ENCODE measurements at regions not wholly inside any gene's neighbourhood (a gene's known extent, or its start where the extent isn't known, plus 50 kb on each side); places are given as distances from the start of the nearest gene placed in this dataset.

DNA sequence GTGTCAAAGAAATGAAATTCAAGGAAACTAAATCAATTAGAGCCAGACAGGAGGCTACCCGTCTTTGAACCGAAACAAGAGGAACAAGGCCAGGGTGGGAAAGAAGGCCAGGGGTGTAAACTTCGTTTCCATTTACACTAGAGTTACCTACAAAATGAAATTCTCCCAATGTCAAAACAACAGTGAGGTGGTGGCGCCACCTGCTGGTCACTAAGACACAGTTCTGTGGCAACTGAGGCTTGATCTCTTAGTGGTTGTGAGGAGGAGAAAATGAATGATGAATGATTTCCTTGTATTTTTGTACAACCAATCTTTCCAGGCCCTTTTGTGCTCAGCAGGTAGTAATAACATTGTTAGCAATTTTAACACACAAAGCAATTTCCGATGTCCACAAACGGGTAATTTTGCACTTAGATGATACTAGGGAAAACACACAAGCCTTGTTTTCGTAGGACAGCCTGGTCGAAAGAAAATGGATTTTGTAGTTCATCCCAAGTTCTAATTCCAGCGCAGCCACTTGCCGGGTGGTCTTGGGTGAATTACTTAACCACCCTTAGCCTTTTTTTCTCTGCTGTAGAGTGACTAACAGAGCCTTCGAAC lies 54.8 kb upstream of the SOD1 start:
- no peak overlapping the region for H3K4me3 Mint-ChIP-seq
- 50 to 66% methylated on average over 7 to 11 of the region's 11 CpGs for WGBS, 2 experiments (ENCODE audit: insufficient coverage in 1 of 2, insufficient read length in 1 of 2)
- peak; percentile 95 for TF ChIP-seq CTCF (conservative IDR thresholded peaks at IDR 0.05)

DNA sequence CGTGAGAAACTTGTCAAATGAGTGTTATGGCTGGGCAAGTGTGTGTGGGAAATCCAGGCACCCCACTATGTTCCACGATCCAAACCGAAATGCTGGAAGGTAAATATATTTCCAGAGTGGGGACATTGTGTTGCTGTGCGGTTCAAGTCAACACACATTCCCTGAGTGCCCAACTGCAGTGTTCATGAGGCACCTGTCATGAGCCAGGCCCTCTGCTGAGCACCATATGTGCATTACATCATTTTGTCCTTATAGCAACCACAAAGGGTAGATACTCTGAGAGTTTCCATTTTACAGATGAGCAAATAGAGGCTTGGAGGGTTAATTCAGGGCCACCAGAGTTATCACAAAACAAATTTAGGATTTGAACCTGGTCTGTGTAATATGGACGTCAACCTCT lies 59.9 kb upstream of the SOD1 start:
- Mint-ChIP-seq H3K9me3 (peaks cover 10% of the 10 kb centered on the region), H3K4me1 (no peaks in the 10 kb centered on the region), H3K4me3 (no peak overlapping the region), H3K27me3 (ENCODE audit: insufficient read depth) (peaks cover 2% of the 10 kb centered on the region), H3K27ac (no peak overlapping the region), H3K36me3 (ENCODE audit: low read depth) (no peaks in the 10 kb centered on the region)
- Histone ChIP-seq H3K9ac (ENCODE audit: extremely low read depth, low read length, poor library complexity, severe bottlenecking) (no peak overlapping the region), H3K9me3 (ENCODE audit: control insufficient read depth, low read length) (peaks cover 5% of the 10 kb centered on the region), H3K27ac (ENCODE audit: low read depth, low read length) (no peak overlapping the region), H3K36me3 (ENCODE audit: control insufficient read depth, insufficient read depth, low read length) (no peaks in the 10 kb centered on the region), H3K27me3 (ENCODE audit: control insufficient read depth, insufficient read depth, low read length, poor library complexity, severe bottlenecking) (no peaks in the 10 kb centered on the region), H3K4me1 (ENCODE audit: control insufficient read depth, insufficient read depth, low read length) (no peaks in the 10 kb centered on the region), H3K4me3 (ENCODE audit: low read length) (no peak overlapping the region)
- no peak for DNase-seq
- 93 to 96% methylated on average over 4 to 5 of the region's 5 CpGs for WGBS, 2 experiments (ENCODE audit: insufficient coverage in 1 of 2, insufficient read length in 1 of 2)
- TF ChIP-seq CTCF (conservative IDR thresholded peaks at IDR 0.05) = no peak

More for the DNA sequence above, 54.8 kb upstream of the SOD1 start:
- Histone ChIP-seq H3K4me3 (ENCODE audit: low read length) (no peak overlapping the region), H3K27ac (ENCODE audit: low read depth, low read length) (no peak overlapping the region), H3K36me3 (ENCODE audit: control insufficient read depth, insufficient read depth, low read length) (no peaks in the 10 kb centered on the region), H3K27me3 (ENCODE audit: control insufficient read depth, insufficient read depth, low read length, poor library complexity, severe bottlenecking) (no peaks in the 10 kb centered on the region), H3K9ac (ENCODE audit: extremely low read depth, low read length, poor library complexity, severe bottlenecking) (no peak overlapping the region), H3K9me3 (ENCODE audit: control insufficient read depth, low read length) (peaks cover 5% of the 10 kb centered on the region), H3K4me1 (ENCODE audit: control insufficient read depth, insufficient read depth, low read length) (no peaks in the 10 kb centered on the region)
- Mint-ChIP-seq H3K27ac (no peak overlapping the region), H3K4me1 (no peaks in the 10 kb centered on the region), H3K9me3 (peaks cover 8% of the 10 kb centered on the region), H3K27me3 (ENCODE audit: insufficient read depth) (no peaks in the 10 kb centered on the region), H3K36me3 (ENCODE audit: low read depth) (no peaks in the 10 kb centered on the region)
- peak; percentile 84 for DNase-seq

DNA sequence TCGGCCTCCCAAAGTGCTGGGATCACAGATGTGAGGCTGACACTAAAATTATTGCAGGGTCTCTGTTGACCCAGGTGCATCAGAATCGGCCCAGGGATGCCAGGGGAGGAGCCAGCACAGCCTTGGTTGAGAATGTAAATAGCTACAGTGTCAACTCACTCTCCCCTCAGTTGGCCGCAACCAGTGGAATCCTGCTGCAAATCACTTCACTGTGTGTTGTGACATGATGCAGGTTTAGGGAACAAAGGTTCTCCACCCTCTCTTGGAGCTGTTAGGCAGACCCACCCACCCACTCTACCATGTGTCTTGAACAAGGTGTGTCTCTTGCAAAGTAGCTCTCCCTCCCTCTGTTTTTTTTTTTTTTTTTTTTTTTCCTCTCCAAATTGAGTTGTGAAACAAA lies 60.5 kb upstream of the SOD1 start:
- Mint-ChIP-seq H3K36me3 (ENCODE audit: low read depth) (no peaks in the 10 kb centered on the region), H3K9me3 (peaks cover 10% of the 10 kb centered on the region), H3K27ac (no peak overlapping the region), H3K4me1 (no peaks in the 10 kb centered on the region), H3K4me3 (no peak overlapping the region), H3K27me3 (ENCODE audit: insufficient read depth) (peaks cover 2% of the 10 kb centered on the region)
- no peak overlapping the region for H3K27ac ChIP-seq (ENCODE audit: low read depth, low read length)
- H3K4me1 ChIP-seq (ENCODE audit: control insufficient read depth, insufficient read depth, low read length) = no peaks in the 10 kb centered on the region
- H3K36me3 ChIP-seq (ENCODE audit: control insufficient read depth, insufficient read depth, low read length) = no peaks in the 10 kb centered on the region
- TF ChIP-seq CTCF (conservative IDR thresholded peaks at IDR 0.05) = no peak
- H3K9me3 ChIP-seq (ENCODE audit: control insufficient read depth, low read length) = peaks cover 5% of the 10 kb centered on the region
- 79 to 89% methylated on average over 2 to 3 of the region's 3 CpGs for WGBS, 2 experiments (ENCODE audit: insufficient coverage in 1 of 2, insufficient read length in 1 of 2)
- no peak for DNase-seq
- no peak overlapping the region for H3K9ac ChIP-seq (ENCODE audit: extremely low read depth, low read length, poor library complexity, severe bottlenecking)
- H3K27me3 ChIP-seq (ENCODE audit: control insufficient read depth, insufficient read depth, low read length, poor library complexity, severe bottlenecking) = no peaks in the 10 kb centered on the region
- no peak overlapping the region for H3K4me3 ChIP-seq (ENCODE audit: low read length)

Measured in endodermal cell (in vitro differentiated cells).